Memory B cell (primary cell): ENCODE measurements at regions not wholly inside any gene's neighbourhood (a gene's known extent, or its start where the extent isn't known, plus 50 kb on each side); places are given as distances from the start of the nearest gene placed in this dataset.
"Not testable (repeated sequence)": the region's sequence is repeated elsewhere in the genome, so short reads cannot be mapped to it uniquely, and the experiment has no call there.

Source experiments
- ATAC-seq: fragments of 150-1000 bp; cut with Tn5 transposase; 2 replicates; pipeline ENCODE4 v1.10.0; 2021; ENCODE audit warnings: low read depth, mild to moderate bottlenecking, moderate library complexity
- DNase-seq, 2 donors: peaks; one replicate each; pipeline ENCODE4 v3.0.0; 2022; ENCODE audit warnings: low spot score in 2 of 2
- H3K27ac Mint-ChIP-seq: one replicate; pipeline ENCODE4 v1.8.0; 2022; ENCODE audit warnings: mild to moderate bottlenecking, moderate library complexity, mixed read lengths
- H3K27me3 Mint-ChIP-seq: one replicate; pipeline ENCODE4 v1.8.0; 2022; ENCODE audit warnings: mixed read lengths
- H3K36me3 Mint-ChIP-seq: one replicate; pipeline ENCODE4 v1.8.0; 2022; ENCODE audit warnings: mild to moderate bottlenecking, mixed read lengths
- H3K4me1 Mint-ChIP-seq: one replicate; pipeline ENCODE4 v1.8.0; 2022; ENCODE audit warnings: mixed read lengths
- H3K4me3 Mint-ChIP-seq: one replicate; pipeline ENCODE4 v1.8.0; 2022; ENCODE audit warnings: mild to moderate bottlenecking, moderate library complexity, mixed read lengths
- H3K9me3 Mint-ChIP-seq: one replicate; pipeline ENCODE4 v1.8.0; 2022; ENCODE audit warnings: mixed read lengths

- Mint-ChIP-seq H3K36me3 (no peaks in the 10 kb centered on the region), H3K4me3 (no peak overlapping the region), H3K4me1 (no peaks in the 10 kb centered on the region), H3K27ac (no peak overlapping the region), H3K9me3 (peaks cover 10% of the 10 kb centered on the region), H3K27me3 (no peaks in the 10 kb centered on the region)
- no peak for ATAC-seq
- DNase-seq, result no peak
These were observed 280.6 kb upstream of the DEFB112 start for GRCh38 chr6:50330347-50330746.

DNA sequence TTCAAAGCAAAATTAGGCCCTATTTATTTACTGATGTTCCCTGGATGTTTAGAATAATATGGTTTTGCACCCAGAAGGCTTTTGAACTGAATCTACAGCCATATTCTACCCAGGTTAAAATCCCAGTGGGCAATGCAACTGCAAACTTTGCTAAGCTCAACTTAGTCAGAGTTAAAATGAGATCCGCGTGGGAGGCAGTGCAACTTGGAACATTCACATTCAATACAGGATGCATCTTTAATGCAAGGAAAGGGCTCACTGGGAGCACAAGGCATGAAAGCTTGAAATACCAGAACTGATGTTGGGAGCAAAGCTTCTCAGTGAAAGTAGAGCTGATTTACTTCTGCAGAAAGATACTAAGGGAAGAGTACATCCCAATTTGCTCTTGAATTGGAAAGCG lies 281.2 kb upstream of the DEFB112 start:
- H3K27ac Mint-ChIP-seq, result no peak overlapping the region
- H3K4me1 Mint-ChIP-seq, result no peaks in the 10 kb centered on the region
- no peak overlapping the region for H3K4me3 Mint-ChIP-seq
- H3K9me3 Mint-ChIP-seq, result peaks cover 5% of the 10 kb centered on the region
- no peak for DNase-seq
- no peaks in the 10 kb centered on the region for H3K36me3 Mint-ChIP-seq
- no peak for ATAC-seq
- no peaks in the 10 kb centered on the region for H3K27me3 Mint-ChIP-seq

DNA sequence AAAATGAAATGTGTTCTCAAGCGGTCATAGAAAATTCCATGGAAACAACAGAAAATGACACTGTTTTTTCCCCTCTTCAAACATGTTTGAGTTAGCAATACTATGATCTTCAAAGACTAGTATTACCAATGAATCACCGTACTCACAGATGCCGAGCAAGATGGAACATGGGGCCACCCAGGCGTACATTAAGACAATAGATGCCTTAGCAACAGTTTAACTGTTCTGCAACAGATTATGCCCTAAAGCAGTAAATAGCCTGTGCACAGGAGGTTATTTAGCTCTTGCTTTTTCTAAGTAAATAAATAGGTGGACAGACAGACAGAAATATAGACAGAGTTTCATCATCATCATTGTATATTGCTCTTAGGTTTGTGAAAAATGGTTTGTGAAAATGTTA lies 284.0 kb upstream of the DEFB112 start:
- Mint-ChIP-seq H3K4me1 (no peaks in the 10 kb centered on the region), H3K9me3 (peaks cover 3% of the 10 kb centered on the region), H3K27me3 (no peaks in the 10 kb centered on the region), H3K4me3 (no peak overlapping the region), H3K36me3 (no peaks in the 10 kb centered on the region), H3K27ac (no peak overlapping the region)
- DNase-seq (no peak), ATAC-seq (no peak)

DNA sequence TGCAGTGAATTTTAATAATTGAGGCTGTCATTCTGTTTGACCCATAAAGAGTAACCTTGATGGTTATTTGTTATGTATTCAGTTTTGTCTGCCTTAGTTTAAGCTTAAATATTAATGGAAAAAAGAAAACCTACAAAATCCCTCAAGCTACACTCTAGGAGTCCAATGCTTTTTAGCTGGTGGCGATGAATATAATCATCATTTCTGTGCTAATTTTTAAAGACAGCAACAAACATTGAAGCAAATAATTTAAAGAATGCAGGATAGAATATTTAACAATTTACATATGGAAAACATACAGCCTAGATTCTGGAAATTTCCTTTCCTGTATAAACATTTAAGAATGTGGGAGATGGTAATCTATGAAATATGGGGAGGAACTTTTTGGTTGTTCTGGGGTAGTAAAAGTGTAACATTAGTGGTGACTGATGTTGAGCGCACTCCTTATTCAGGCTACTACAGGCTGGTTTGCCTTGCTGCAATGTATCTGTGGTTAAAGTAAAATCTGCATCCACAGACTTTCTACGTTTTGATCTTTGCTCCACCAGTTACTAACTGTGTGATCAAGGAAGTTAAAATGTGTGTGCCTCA lies 287.9 kb upstream of the DEFB112 start:
- Mint-ChIP-seq H3K27me3 (no peaks in the 10 kb centered on the region), H3K4me3 (no peak overlapping the region), H3K9me3 (peaks cover 4% of the 10 kb centered on the region), H3K4me1 (no peaks in the 10 kb centered on the region), H3K36me3 (no peaks in the 10 kb centered on the region), H3K27ac (no peak overlapping the region)
- DNase-seq (no peak), ATAC-seq (no peak)

DNA sequence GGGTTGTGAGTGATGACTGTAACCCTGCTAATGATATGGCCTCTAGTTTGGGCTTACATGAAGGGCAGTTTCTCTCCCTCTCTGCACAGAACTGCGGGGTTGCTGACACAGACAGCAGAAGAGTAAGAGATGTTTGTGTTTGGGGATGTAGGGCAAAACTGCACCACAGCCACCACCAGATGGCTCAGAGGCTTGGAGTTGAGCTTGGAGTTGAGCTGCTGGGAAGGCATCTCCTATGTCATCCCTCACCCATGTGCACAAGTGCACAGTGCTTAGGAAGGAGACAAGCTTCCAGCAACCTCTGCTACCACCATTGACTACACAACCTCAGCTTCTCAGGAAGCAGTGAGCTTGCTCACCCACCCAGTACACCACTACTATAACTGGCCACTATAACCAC lies 303.9 kb upstream of the DEFB112 start:
- Mint-ChIP-seq H3K36me3 (no peaks in the 10 kb centered on the region), H3K4me3 (no peak overlapping the region), H3K27me3 (no peaks in the 10 kb centered on the region), H3K9me3 (peaks cover 15% of the 10 kb centered on the region), H3K4me1 (no peaks in the 10 kb centered on the region), H3K27ac (no peak overlapping the region)
- DNase-seq (no peak), ATAC-seq (no peak)

DNA sequence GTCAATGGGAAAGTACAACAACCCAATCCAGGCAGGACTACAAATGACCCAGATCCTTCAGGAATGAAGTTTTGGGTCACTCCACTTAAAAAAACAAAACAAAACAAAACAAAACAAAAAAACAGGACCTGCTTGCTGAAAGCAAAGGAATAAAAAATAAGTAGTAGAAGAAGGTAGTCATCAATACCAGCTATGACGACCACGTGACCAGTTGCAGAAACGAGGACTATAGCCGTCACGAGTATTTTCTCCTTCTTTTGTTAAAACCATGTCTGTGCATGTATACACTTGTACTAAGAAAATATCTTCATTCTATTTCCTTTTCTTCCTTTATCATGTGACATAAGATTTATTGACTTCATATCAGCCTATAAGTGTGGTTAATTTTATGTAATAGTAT lies 308.4 kb upstream of the DEFB112 start:
- Mint-ChIP-seq H3K27ac (no peak overlapping the region), H3K4me1 (no peaks in the 10 kb centered on the region), H3K9me3 (peaks cover 22% of the 10 kb centered on the region), H3K4me3 (no peak overlapping the region), H3K36me3 (no peaks in the 10 kb centered on the region), H3K27me3 (no peaks in the 10 kb centered on the region)
- DNase-seq (no peak), ATAC-seq (no peak)

DNA sequence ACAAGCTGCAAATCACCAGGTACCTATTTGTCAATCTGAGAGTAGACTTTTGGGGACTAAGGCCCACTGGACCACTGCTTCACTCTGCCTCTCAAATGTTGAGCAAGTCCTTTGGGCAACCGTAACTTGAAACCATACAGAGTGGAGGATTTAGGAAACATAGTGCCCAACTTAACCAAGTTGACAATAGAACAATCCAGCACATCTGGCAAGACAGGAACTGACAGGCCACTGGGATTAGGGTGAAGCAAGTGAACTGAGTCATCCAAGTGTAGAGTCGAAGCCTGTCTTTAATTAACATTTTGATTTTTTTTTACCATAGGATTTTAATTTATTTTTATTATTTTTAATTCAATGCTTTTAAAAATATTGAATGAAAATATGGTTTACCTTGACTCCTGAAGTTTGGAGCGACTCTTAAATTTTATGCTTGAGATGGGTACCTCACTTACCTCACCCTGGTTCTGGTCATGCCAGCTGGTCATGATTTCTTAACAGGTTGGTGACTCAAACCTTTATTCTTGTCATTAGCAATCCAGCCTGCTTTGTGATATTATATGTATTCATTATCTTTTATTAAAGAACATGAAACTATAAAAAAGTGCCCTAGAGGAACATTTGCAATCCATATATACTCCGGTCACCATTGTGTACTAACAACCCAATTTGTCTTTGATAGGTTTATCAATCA lies 312.1 kb upstream of the DEFB112 start:
- Mint-ChIP-seq H3K36me3 (no peaks in the 10 kb centered on the region), H3K27me3 (no peaks in the 10 kb centered on the region), H3K4me3 (no peak overlapping the region), H3K4me1 (no peaks in the 10 kb centered on the region), H3K9me3 (peaks cover 14% of the 10 kb centered on the region), H3K27ac (no peak overlapping the region)
- no peak for ATAC-seq
- DNase-seq, result no peak

- ATAC-seq, result no peak
- H3K27ac Mint-ChIP-seq, result no peak overlapping the region
These were observed 313.0 kb upstream of the DEFB112 start for GRCh38 chr6:50362706-50363105.

GRCh38 chr6:50369996-50370395 lies 320.3 kb upstream of the DEFB112 start:
- ATAC-seq, result no peak
- Mint-ChIP-seq H3K27me3 (no peaks in the 10 kb centered on the region), H3K9me3 (peaks cover 7% of the 10 kb centered on the region), H3K4me1 (no peaks in the 10 kb centered on the region), H3K36me3 (no peaks in the 10 kb centered on the region), H3K4me3 (no peak overlapping the region), H3K27ac (no peak overlapping the region)
- no peak for DNase-seq

More at GRCh38 chr6:50362706-50363105, 313.0 kb upstream of the DEFB112 start:
- no peaks in the 10 kb centered on the region for H3K4me1 Mint-ChIP-seq
- H3K36me3 Mint-ChIP-seq, result no peaks in the 10 kb centered on the region
- no peaks in the 10 kb centered on the region for H3K27me3 Mint-ChIP-seq
- H3K9me3 Mint-ChIP-seq, result peaks cover 14% of the 10 kb centered on the region
- no peak for DNase-seq
- no peak overlapping the region for H3K4me3 Mint-ChIP-seq

DNA sequence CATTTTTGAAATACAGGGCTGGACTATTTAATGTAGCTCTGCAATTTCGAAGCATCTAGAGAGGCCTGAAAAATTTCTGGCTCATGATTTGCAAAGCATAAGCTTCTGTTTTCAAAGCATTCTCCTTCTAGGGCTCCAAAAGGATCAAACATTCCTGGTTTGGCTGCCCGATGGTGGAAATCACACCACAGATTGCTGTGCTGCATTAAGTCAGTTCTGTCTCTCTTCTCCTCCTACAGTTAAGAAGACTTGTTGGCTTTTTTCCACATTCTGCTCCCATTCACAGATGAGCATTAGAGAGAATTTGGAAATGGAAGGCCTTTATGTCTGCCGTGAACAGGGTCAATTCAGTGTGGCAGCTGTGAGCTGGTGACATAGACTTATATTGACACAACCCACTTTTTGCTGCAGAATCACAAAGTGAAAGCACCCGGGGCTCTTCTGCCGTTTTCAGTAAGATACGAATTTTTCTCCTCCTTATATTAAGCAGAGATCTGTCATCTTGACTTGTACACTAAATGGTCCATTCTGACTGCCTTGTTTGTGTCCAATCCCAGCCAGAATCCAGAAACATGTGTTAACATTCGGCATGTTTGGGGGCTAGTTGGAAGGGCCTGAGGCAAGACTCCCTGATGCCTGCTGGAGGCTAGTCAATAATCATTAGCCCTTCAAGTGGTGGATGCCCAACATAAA lies 330.8 kb upstream of the DEFB112 start:
- no peak overlapping the region for H3K4me3 Mint-ChIP-seq
- no peak overlapping the region for H3K27ac Mint-ChIP-seq
- DNase-seq (no peak), ATAC-seq (no peak)
- no peaks in the 10 kb centered on the region for H3K27me3 Mint-ChIP-seq
- H3K4me1 Mint-ChIP-seq, result no peaks in the 10 kb centered on the region
- peaks cover 4% of the 10 kb centered on the region for H3K9me3 Mint-ChIP-seq
- H3K36me3 Mint-ChIP-seq, result no peaks in the 10 kb centered on the region

- DNase-seq (no peak), ATAC-seq (no peak)
- H3K27me3 Mint-ChIP-seq, result no peaks in the 10 kb centered on the region
- H3K4me1 Mint-ChIP-seq, result no peaks in the 10 kb centered on the region
- H3K9me3 Mint-ChIP-seq, result peaks cover under 1% of the 10 kb centered on the region
- no peak overlapping the region for H3K4me3 Mint-ChIP-seq
- no peak overlapping the region for H3K27ac Mint-ChIP-seq
- H3K36me3 Mint-ChIP-seq, result no peaks in the 10 kb centered on the region
These were observed 331.3 kb upstream of the DEFB112 start for GRCh38 chr6:50381099-50381415.

DNA sequence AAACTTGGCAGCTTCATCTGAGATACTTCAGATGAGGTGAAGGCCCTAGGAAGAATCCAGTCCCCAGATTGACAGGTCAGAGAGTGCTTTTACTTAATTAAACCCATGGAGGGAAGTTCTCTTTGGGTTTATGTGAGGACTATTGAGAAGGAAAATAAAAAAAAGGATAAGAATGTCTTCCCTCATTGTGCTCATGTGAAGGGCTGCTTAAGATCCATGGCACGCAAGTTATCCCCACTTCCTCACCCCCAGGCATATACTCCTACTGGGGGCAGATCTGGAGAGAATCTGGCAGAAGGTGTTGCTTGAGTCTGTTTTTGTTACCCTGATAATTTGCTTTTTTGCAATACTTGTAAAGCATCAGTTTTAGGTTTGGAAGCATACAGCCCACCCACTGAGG lies 322.9 kb upstream of the TFAP2D start:
- Mint-ChIP-seq H3K4me3 (no peak overlapping the region), H3K27ac (no peak overlapping the region), H3K36me3 (no peaks in the 10 kb centered on the region), H3K27me3 (no peaks in the 10 kb centered on the region), H3K9me3 (peaks cover 10% of the 10 kb centered on the region), H3K4me1 (no peaks in the 10 kb centered on the region)
- DNase-seq (no peak), ATAC-seq (no peak)

GRCh38 chr6:50394139-50394538 lies 319.2 kb upstream of the TFAP2D start:
- not testable (repeated sequence) for ATAC-seq, H3K4me3 Mint-ChIP-seq, H3K4me1 Mint-ChIP-seq, H3K27ac Mint-ChIP-seq, DNase-seq, H3K36me3 Mint-ChIP-seq, H3K27me3 Mint-ChIP-seq
- peaks cover 12% of the 10 kb centered on the region for H3K9me3 Mint-ChIP-seq

- no peaks in the 10 kb centered on the region for H3K4me1 Mint-ChIP-seq
- no peak for ATAC-seq
These were observed 308.7 kb upstream of the TFAP2D start for GRCh38 chr6:50404643-50405042.

GRCh38 chr6:50410579-50410978 lies 302.7 kb upstream of the TFAP2D start:
- H3K4me1 Mint-ChIP-seq, result no peaks in the 10 kb centered on the region
- peaks cover 10% of the 10 kb centered on the region for H3K9me3 Mint-ChIP-seq
- no peak overlapping the region for H3K27ac Mint-ChIP-seq
- no peak overlapping the region for H3K4me3 Mint-ChIP-seq
- no peak for ATAC-seq
- H3K36me3 Mint-ChIP-seq, result no peaks in the 10 kb centered on the region
- DNase-seq, result no peak
- H3K27me3 Mint-ChIP-seq, result no peaks in the 10 kb centered on the region

More at GRCh38 chr6:50404643-50405042, 308.7 kb upstream of the TFAP2D start:
- no peak for DNase-seq
- Mint-ChIP-seq H3K27ac (no peak overlapping the region), H3K27me3 (no peaks in the 10 kb centered on the region), H3K4me3 (no peak overlapping the region), H3K9me3 (peaks cover 10% of the 10 kb centered on the region), H3K36me3 (no peaks in the 10 kb centered on the region)
